ENCODE measurements at regions not wholly inside any gene's neighbourhood (a gene's known extent, or its start where the extent isn't known, plus 50 kb on each side); places are given as distances from the start of the nearest gene placed in this dataset.

GRCh38 chr2:222054813-222055212 is 244.0 kb downstream of the PAX3 start:
- TF ChIP-seq CTCF (IDR thresholded peaks at IDR 0.05; ENCODE audit: insufficient read depth, low read length, poor library complexity, severe bottlenecking) (no peak), EZH2phosphoT487 (conservative IDR thresholded peaks at IDR 0.05; ENCODE audit: low read length) (no peak)
